HFF-Myc (cell line): ENCODE measurements at regions not wholly inside any gene's neighbourhood (a gene's known extent, or its start where the extent isn't known, plus 50 kb on each side); places are given as distances from the start of the nearest gene placed in this dataset.

Source experiments
- DNase-seq: peaks from one replicate; pipeline ENCODE4 v3.0.0-alpha.2; 2011; ENCODE audit warnings: low read depth; ENCODE audit errors: extremely low read depth
- H3K4me3 ChIP-seq: replicated peaks from 2 replicates; pipeline ENCODE4 v1.5.1; 2011; ENCODE audit warnings: low read depth, mild to moderate bottlenecking, control low read depth, low read length
- TF ChIP-seq, protein P1 (sequence below): IDR thresholded peaks from 2 replicates; pipeline ENCODE4 v1.5.1; 2012; ENCODE audit warnings: mild to moderate bottlenecking, low read depth, low read length, control low read depth; ENCODE audit errors: missing control alignments

DNA sequence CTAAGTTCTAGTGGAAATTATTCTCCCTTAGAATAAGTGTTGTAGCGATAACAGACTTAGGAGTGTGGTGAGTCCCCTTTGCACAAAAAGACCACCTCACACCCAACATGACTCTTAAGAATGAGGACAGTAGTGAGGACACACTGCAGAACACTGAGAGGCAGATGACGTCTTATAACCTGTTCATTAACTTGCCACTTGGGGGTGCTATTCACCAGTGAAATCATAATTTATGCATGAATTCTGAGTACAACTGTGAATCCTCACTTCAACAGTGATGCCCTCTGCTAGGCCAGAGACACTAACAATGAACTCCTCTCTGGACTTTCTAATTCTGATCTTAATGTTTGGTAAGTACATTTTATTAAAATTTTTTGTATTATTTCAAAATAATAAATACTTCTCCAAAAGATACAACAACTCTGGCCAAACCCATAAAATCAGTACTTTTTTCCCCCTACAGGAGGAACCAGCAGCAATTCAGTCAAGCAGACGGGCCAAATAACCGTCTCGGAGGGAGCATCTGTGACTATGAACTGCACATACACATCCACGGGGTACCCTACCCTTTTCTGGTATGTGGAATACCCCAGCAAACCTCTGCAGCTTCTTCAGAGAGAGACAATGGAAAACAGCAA is 274.7 kb downstream of the DAD1 start:
- H3K4me3 ChIP-seq, result no peak overlapping the region
- DNase-seq, result peak; percentile 27
- TF ChIP-seq, protein P1, sequence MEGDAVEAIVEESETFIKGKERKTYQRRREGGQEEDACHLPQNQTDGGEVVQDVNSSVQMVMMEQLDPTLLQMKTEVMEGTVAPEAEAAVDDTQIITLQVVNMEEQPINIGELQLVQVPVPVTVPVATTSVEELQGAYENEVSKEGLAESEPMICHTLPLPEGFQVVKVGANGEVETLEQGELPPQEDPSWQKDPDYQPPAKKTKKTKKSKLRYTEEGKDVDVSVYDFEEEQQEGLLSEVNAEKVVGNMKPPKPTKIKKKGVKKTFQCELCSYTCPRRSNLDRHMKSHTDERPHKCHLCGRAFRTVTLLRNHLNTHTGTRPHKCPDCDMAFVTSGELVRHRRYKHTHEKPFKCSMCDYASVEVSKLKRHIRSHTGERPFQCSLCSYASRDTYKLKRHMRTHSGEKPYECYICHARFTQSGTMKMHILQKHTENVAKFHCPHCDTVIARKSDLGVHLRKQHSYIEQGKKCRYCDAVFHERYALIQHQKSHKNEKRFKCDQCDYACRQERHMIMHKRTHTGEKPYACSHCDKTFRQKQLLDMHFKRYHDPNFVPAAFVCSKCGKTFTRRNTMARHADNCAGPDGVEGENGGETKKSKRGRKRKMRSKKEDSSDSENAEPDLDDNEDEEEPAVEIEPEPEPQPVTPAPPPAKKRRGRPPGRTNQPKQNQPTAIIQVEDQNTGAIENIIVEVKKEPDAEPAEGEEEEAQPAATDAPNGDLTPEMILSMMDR, result peak; percentile 59

DNA sequence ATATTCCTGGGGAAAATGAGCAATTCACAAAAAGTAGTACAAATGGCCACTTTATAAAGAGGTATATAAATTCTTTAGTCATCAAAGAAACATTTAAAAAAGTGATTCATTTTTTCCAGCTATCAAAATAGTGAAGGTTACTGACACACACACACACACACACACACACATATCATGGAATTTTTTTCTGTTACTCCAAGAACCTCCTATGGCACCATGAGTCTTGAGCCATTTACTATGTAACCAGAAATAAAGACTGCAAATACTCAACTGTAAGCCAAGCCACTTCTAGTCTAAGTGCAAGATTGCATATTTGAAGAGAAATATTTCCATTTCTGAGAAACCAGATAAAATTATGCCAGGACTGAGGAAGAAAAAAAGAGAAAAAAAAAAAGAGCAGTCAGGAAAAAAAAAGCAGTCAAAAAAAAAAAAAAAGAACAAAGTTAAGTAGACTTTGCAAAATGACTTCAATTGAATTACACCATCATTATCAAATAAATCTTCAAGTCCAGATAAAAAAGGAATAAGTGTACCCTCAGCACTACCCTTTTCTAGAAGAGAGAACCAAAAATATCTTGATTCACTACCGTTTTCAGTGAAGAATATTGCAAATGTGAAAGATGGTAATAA is 275.7 kb downstream of the DAD1 start:
- TF ChIP-seq, protein P1, result no peak
- DNase-seq, result no peak

DNA sequence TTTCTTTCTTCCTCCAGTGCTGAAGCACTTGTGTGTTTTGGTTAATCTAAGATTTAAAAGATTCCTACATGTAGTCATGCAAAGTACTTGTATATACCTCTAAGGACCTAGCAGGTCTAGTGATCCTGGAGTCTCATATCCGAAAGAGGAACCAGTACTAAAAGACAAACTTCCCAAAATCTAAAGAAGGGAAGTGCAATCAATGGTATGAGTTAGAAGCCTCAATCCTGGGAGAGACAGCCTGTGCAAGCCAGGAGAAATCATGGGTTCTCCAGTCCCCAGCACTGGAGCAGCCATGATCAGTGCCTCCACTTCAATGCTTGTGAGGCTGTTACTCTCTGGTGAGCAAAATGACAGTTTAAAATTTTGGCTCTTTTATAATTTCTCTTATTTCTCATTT is 277.4 kb downstream of the DAD1 start:
- H3K4me3 ChIP-seq, result no peak overlapping the region
- TF ChIP-seq, protein P1, result no peak
- DNase-seq, result no peak

More for the DNA sequence above, 275.7 kb downstream of the DAD1 start:
- no peak overlapping the region for H3K4me3 ChIP-seq

DNA sequence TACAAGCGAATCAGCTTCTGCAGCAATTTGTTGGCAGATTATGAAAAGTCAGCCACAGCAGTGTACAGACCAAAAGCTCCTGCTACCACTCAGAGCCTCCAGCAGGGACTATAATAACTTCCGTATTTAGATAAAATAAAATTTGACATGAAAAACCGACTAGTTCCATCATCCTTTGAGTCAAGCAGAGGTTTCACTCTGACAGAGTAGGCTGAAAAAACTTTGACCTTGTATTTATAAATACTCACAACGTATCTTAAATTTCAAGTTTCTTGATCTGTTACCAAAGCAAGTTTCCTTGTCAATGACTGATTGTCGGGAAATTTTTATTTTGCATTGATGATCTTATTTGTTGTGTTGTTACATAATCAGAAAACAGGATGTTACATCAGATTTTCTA is 283.4 kb downstream of the DAD1 start:
- no peak for DNase-seq
- H3K4me3 ChIP-seq, result no peak overlapping the region

DNA sequence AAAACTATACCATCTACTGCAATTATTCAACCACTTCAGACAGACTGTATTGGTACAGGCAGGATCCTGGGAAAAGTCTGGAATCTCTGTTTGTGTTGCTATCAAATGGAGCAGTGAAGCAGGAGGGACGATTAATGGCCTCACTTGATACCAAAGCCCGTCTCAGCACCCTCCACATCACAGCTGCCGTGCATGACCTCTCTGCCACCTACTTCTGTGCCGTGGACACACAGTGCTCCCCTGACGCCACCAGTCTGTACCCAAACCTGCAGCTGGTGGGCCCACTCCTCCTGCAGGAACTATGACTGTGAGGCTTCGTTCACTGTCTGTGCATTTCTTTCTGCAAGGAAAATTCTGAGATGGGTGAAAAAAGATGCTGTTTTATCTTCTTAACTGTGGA is 284.7 kb downstream of the DAD1 start:
- H3K4me3 ChIP-seq, result no peak overlapping the region
- TF ChIP-seq, protein P1, result no peak
- DNase-seq, result no peak

More for the DNA sequence above, 283.4 kb downstream of the DAD1 start:
- TF ChIP-seq, protein P1, result no peak

DNA sequence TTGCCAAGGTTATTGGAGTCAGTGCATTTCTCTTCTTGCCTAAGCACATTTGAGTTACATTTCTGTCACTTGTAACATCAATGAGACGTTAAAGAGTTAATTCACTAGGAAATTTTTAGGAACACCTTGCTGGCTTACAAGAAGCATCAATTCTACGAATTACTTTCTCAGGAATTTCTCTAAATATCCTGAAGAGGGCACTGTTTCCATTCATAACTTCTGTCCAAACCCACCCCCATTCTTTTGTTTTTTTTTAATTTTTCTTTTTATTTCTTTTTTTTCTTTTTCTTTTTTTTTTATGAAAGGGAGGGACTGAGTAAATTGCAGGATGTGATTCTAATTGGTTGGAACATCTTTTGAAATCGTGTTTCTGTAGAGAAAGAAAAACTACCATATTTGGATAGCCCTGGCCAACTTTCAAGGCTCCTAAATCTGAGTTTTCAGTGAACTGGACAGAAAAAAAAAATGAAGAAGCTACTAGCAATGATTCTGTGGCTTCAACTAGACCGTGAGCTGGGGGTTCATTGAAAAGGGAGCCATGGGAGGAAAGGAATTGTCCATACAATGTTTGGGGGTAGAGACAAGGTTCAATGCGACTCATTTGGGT is 285.3 kb downstream of the DAD1 start:
- DNase-seq, result no peak
- H3K4me3 ChIP-seq, result no peak overlapping the region

More for the DNA sequence above, 285.3 kb downstream of the DAD1 start:
- TF ChIP-seq, protein P1, result peak; percentile 36
